IMR-90 (cell line): ENCODE measurements at regions not wholly inside any gene's neighbourhood (a gene's known extent, or its start where the extent isn't known, plus 50 kb on each side); places are given as distances from the start of the nearest gene placed in this dataset.

ENCODE experiments used
- ATAC-seq: fragments of 200-7000 bp; cut with Tn5 transposase; 2 replicates; pipeline ENCODE4 v1.9.1; 2020; ENCODE audit warnings: low read depth, mild to moderate bottlenecking, moderate library complexity
- BruUV-seq: library from RNA; stranded (reverse); fragments of 400-500 nt; replicated peaks from 2 replicates; lab custom pipeline; 2021; lab: Mats Ljungman, UMichigan
- CTCF ChIA-PET: fragments of 300-600 bp; formaldehyde crosslinking; extraction: SDS; loops from one replicate; lab custom pipeline; 2021; ENCODE audit warnings: antibody characterized with exemption; lab: Yijun Ruan, JAX
- POLR2A ChIA-PET: fragments of 300-600 bp; sonication (Branson Sonifier 250); formaldehyde crosslinking; loops from one replicate; lab custom pipeline; 2022; ENCODE audit warnings: antibody characterized with exemption; ENCODE audit not compliant: unreplicated experiment; lab: Charles Lee
- DNase-seq: peaks from one replicate; pipeline ENCODE4 v3.0.0; 2013
- H2AFZ ChIP-seq: replicated peaks from 2 replicates; pipeline ENCODE3; 2013; ENCODE audit warnings: low read length, mild to moderate bottlenecking; ENCODE audit not compliant: poor library complexity
- H2AK5ac ChIP-seq: 2 replicates; pipeline ENCODE4 v1.6.1; 2013; ENCODE audit warnings: low read depth, low read length, inconsistent platforms
- H2AK9ac ChIP-seq: replicated peaks from 2 replicates; pipeline ENCODE3; 2013; ENCODE audit warnings: mild to moderate bottlenecking, low read depth, low read length, moderate library complexity; ENCODE audit not compliant: poor library complexity
- H2BK120ac ChIP-seq: 2 replicates; pipeline ENCODE4 v1.6.1; 2013; ENCODE audit warnings: low read depth, low read length, inconsistent platforms
- H2BK15ac ChIP-seq: 3 replicates; pipeline ENCODE4 v1.6.1; 2013; ENCODE audit warnings: low read depth, low read length, inconsistent platforms
- H2BK20ac ChIP-seq: 2 replicates; pipeline ENCODE4 v1.6.1; 2013; ENCODE audit warnings: low read depth, mild to moderate bottlenecking, inconsistent platforms, low read length, moderate library complexity
- H2BK5ac ChIP-seq: 2 replicates; pipeline ENCODE4 v1.6.1; 2013; ENCODE audit warnings: mild to moderate bottlenecking, low read depth, low read length, inconsistent platforms; ENCODE audit not compliant: poor library complexity, severe bottlenecking
- H3K14ac ChIP-seq: replicated peaks from 2 replicates; pipeline ENCODE4 v1.6.1; 2013; ENCODE audit warnings: low read depth, low read length, inconsistent platforms
- H3K18ac ChIP-seq: 2 replicates; pipeline ENCODE4 v1.6.1; 2013; ENCODE audit warnings: low read depth, low read length, control low read depth
- H3K23ac ChIP-seq: 2 replicates; pipeline ENCODE4 v1.6.1; 2013; ENCODE audit warnings: low read depth, low read length, inconsistent platforms
- H3K27ac ChIP-seq: 2 replicates; pipeline ENCODE4 v1.5.1; 2013; ENCODE audit warnings: mild to moderate bottlenecking, control low read depth, low read length; ENCODE audit not compliant: insufficient read depth
- H3K27me3 ChIP-seq: 2 replicates; pipeline ENCODE4 v1.6.1; 2013; ENCODE audit warnings: low read length; ENCODE audit not compliant: control insufficient read depth, insufficient read depth
- H3K36me3 ChIP-seq: 2 replicates; pipeline ENCODE4 v1.6.1; 2013; ENCODE audit warnings: low read length, mixed read lengths; ENCODE audit not compliant: control insufficient read depth, insufficient read depth
- H3K4ac ChIP-seq: 2 replicates; pipeline ENCODE4 v1.6.1; 2013; ENCODE audit warnings: low read depth, low read length, inconsistent platforms
- H3K4me1 ChIP-seq: 2 replicates; pipeline ENCODE4 v1.6.1; 2013; ENCODE audit warnings: low read length, mixed read lengths; ENCODE audit not compliant: control insufficient read depth, insufficient read depth
- H3K4me2 ChIP-seq: 2 replicates; pipeline ENCODE4 v1.6.1; 2013; ENCODE audit warnings: low read depth, mild to moderate bottlenecking, control low read depth, low read length, moderate library complexity
- H3K4me3 ChIP-seq: 2 replicates; pipeline ENCODE4 v1.5.1; 2013; ENCODE audit warnings: low read depth, mild to moderate bottlenecking, control low read depth, low read length, moderate library complexity; ENCODE audit not compliant: insufficient read depth
- H3K56ac ChIP-seq: 2 replicates; pipeline ENCODE4 v1.6.1; 2013; ENCODE audit warnings: low read length, inconsistent platforms; ENCODE audit not compliant: insufficient read depth; ENCODE audit errors: extremely low read depth
- H3K79me1 ChIP-seq, 2 experiments: 2 replicates each; pipeline ENCODE4 v1.6.1; 2013; ENCODE audit warnings: low read length in 2 of 2, inconsistent platforms in 1 of 2, low read depth in 1 of 2
- H3K9ac ChIP-seq: 2 replicates; pipeline ENCODE4 v1.6.1; 2013; ENCODE audit warnings: low read depth, low read length, control low read depth
- H3K9me1 ChIP-seq: 2 replicates; pipeline ENCODE4 v1.6.1; 2013; ENCODE audit warnings: low read length, inconsistent platforms; ENCODE audit not compliant: insufficient read depth
- H3K9me3 ChIP-seq: 2 replicates; pipeline ENCODE4 v1.6.1; 2013; ENCODE audit warnings: low read length; ENCODE audit not compliant: control insufficient read depth, insufficient read depth
- H4K20me1 ChIP-seq: 2 replicates; pipeline ENCODE4 v1.6.1; 2013; ENCODE audit warnings: low read length, inconsistent platforms; ENCODE audit not compliant: insufficient read depth
- H4K5ac ChIP-seq: 2 replicates; pipeline ENCODE4 v1.6.1; 2013; ENCODE audit warnings: mild to moderate bottlenecking, low read depth, low read length, control low read depth
- H4K8ac ChIP-seq, 2 experiments: 2 replicates each; pipeline ENCODE4 v1.6.1; 2013; ENCODE audit warnings: low read depth in 2 of 2, low read length in 2 of 2, control low read depth in 1 of 2, inconsistent platforms in 1 of 2
- H4K91ac ChIP-seq: 2 replicates; pipeline ENCODE4 v1.6.1; 2013; ENCODE audit warnings: low read depth, low read length, inconsistent platforms; ENCODE audit not compliant: insufficient read depth
- CEBPB ChIP-seq: IDR thresholded peaks from 2 replicates; pipeline ENCODE4 v1.6.1; 2012; ENCODE audit warnings: low read depth, low read length, improper control_type of control experiment
- CTCF ChIP-seq: conservative IDR thresholded peaks from 2 replicates; pipeline ENCODE4 v1.5.1; 2012; ENCODE audit warnings: mild to moderate bottlenecking, low read depth, low read length, improper control_type of control experiment
- ELK1 ChIP-seq: fragments of 150-350 bp; IDR thresholded peaks from 2 replicates; pipeline ENCODE4 v1.6.1; 2016; ENCODE audit warnings: low read depth, mild to moderate bottlenecking, low read length, moderate library complexity, borderline replicate concordance
- MAFK ChIP-seq: IDR thresholded peaks from 2 replicates; pipeline ENCODE4 v1.6.1; 2012; ENCODE audit warnings: low read depth, low read length, improper control_type of control experiment
- MAZ ChIP-seq: IDR thresholded peaks from 2 replicates; pipeline ENCODE4 v1.6.1; 2012; ENCODE audit warnings: low read depth, mild to moderate bottlenecking, low read length, improper control_type of control experiment, moderate library complexity, borderline replicate concordance
- NFE2L2 ChIP-seq: fragments of 150-350 bp; IDR thresholded peaks from 2 replicates; pipeline ENCODE4 v1.6.1; 2016; ENCODE audit warnings: low read depth, mild to moderate bottlenecking, low read length
- RCOR1 ChIP-seq: IDR thresholded peaks from 2 replicates; pipeline ENCODE4 v1.6.1; 2012; ENCODE audit warnings: mild to moderate bottlenecking, low read length, improper control_type of control experiment; ENCODE audit not compliant: insufficient replicate concordance
- WGBS, 2 experiments: methylation state at CpG; one replicate each; pipeline versions ENCODE4 v1.1.5 to v1.1.7; 2013; ENCODE audit warnings: missing lambda C conversion rate in 2 of 2; ENCODE audit not compliant: insufficient read length in 1 of 2; ENCODE audit errors: extremely low coverage in 2 of 2; 5-methylcytosine and 5-hydroxymethylcytosine counted together
- dilution Hi-C: fragments of 300-500 bp; cut with HindIII; formaldehyde crosslinking; loops from one replicate; pipeline ENCODE4 v1.14.3; 2018; ENCODE audit warnings: low sequenced_read_pairs; ENCODE audit not compliant: unreplicated experiment
- in situ Hi-C: fragments of 300-500 bp; cut with MboI; formaldehyde crosslinking; loops from 3 replicates; pipeline ENCODE4 v1.14.3; 2019; ENCODE audit warnings: low sequenced_read_pairs, inconsistent platforms, mixed read lengths
- intact Hi-C: fragments of 100-400 bp; cut with micrococcal nuclease; formaldehyde crosslinking; loops from 2 replicates; pipeline ENCODE4 v1.10.0; 2022

DNA sequence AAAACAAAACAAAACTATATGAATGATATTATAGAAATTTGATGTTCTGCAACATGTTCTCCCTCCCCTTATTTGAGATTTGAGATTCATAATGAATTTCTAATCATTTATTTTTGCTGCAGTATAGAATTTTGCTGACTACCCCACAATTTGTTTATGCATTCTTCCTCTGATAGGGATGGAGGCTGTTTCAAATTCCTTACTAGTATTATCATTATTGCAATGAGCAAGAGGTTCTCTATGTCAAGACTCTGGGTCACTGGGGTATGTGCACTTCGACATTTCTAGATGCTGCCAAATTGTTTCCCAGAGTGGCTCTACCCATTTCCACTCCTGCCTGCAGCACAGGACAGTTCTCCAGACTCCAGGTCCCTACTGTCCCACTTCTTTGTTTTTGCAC lies 54.9 kb upstream of the DAB2IP start:
- Histone ChIP-seq H3K9ac (no peak overlapping the region), H3K27me3 (peaks cover 3% of the 10 kb centered on the region; the same call in 1 of the 2 replicates), H2AFZ (no peak overlapping the region), H2AK9ac (no peak overlapping the region), H4K91ac (no peak overlapping the region), H3K79me1 (peaks cover 0 to 11% of the 10 kb centered on the region in 2 experiments; a peak in 2 of 4 replicates), H3K27ac (no peak overlapping the region), H4K20me1 (peaks cover 12% of the 10 kb centered on the region; the same call in 1 of the 2 replicates), H2BK120ac (0 out of 2 replicates have a peak overlapping the region, but pooled peaks have one; percentile 24), H3K4ac (no peak overlapping the region), H3K4me3 (no peak overlapping the region), H4K5ac (no peak overlapping the region), H3K9me3 (no peaks in the 10 kb centered on the region), H2BK20ac (no peak overlapping the region), H3K36me3 (no peaks in the 10 kb centered on the region), H2BK5ac (no peak overlapping the region), H3K4me2 (no peak overlapping the region), H3K56ac (no peak overlapping the region), H3K4me1 (peaks cover 23% of the 10 kb centered on the region), H2AK5ac (no peak overlapping the region), H3K14ac (no peak overlapping the region), H3K9me1 (peaks cover 3% of the 10 kb centered on the region; the same call in 1 of the 2 replicates), H4K8ac (no peak overlapping the region), H3K18ac (no peak overlapping the region), H3K23ac (no peak overlapping the region), H2BK15ac (no peak overlapping the region)
- DNase-seq (peak; percentile 56), ATAC-seq (peak; percentile 36)
- no TSS peak for BruUV-seq
- no peak for TF ChIP-seq CTCF
- TF ChIP-seq RCOR1, result no peak
- TF ChIP-seq NFE2L2, result no peak
- TF ChIP-seq ELK1, result no peak
- peak; percentile 25; the same call in 1 of the 2 replicates for TF ChIP-seq CEBPB
- no peak for TF ChIP-seq MAZ
- TF ChIP-seq MAFK, result peak; percentile 96
- no CpG with 5 or more reads among the region's 1 CpG for WGBS, 2 experiments
- intact Hi-C loops, result no loop called here
- CTCF ChIA-PET, result interaction anchor here (0.5 kb wide), 1 partner anchor 668 kb away, joined by 4 read pairs; the partner anchor contains the start of genes MRRF and RBM18
- in situ Hi-C loops, result no loop called here
- dilution Hi-C loops, result no loop called here
- POLR2A ChIA-PET, result no interaction called here
